RWPE2 (cell line): ENCODE measurements at regions not wholly inside any gene's neighbourhood (a gene's known extent, or its start where the extent isn't known, plus 50 kb on each side); places are given as distances from the start of the nearest gene placed in this dataset.

ENCODE experiments used
- ATAC-seq: fragments of 200-7000 bp; cut with Tn5 transposase; 3 replicates; pipeline ENCODE4 v1.9.1; 2021; ENCODE audit warnings: low read depth
- DNase-seq: peaks from one replicate; pipeline ENCODE4 v3.0.0-alpha.2; 2020; ENCODE audit warnings: low spot score
- H3K27ac ChIP-seq: fragments of 450-650 bp; 2 replicates; pipeline ENCODE4 v1.5.1; 2017; ENCODE audit warnings: mild to moderate bottlenecking; ENCODE audit not compliant: poor library complexity, severe bottlenecking
- H3K27me3 ChIP-seq: fragments of 250-450 bp; sonication (Bioruptor Pico); 2 replicates; pipeline ENCODE4 v1.5.1; 2021; ENCODE audit warnings: mild to moderate bottlenecking, moderate library complexity; ENCODE audit not compliant: insufficient read depth, poor library complexity, severe bottlenecking
- H3K36me3 ChIP-seq: fragments of 250-450 bp; sonication (Bioruptor Pico); 2 replicates; pipeline ENCODE4 v1.5.1; 2020; ENCODE audit warnings: low read depth, mild to moderate bottlenecking, moderate library complexity
- H3K4me1 ChIP-seq: fragments of 250-450 bp; sonication (Bioruptor Pico); 2 replicates; pipeline ENCODE4 v1.5.1; 2021; ENCODE audit warnings: mild to moderate bottlenecking, moderate library complexity; ENCODE audit not compliant: insufficient read depth, poor library complexity, severe bottlenecking
- H3K4me3 ChIP-seq: fragments of 250-450 bp; sonication (Bioruptor Pico); 2 replicates; pipeline ENCODE4 v1.5.1; 2021; ENCODE audit warnings: mild to moderate bottlenecking, moderate library complexity; ENCODE audit not compliant: severe bottlenecking
- H3K9me3 ChIP-seq: fragments of 250-450 bp; sonication (Bioruptor Pico); 2 replicates; pipeline ENCODE4 v1.5.1; 2021; ENCODE audit warnings: mild to moderate bottlenecking, moderate library complexity; ENCODE audit not compliant: severe bottlenecking
- CTCF ChIP-seq: fragments of 450-650 bp; IDR thresholded peaks from one replicate; pipeline ENCODE4 v1.5.1; 2017; ENCODE audit warnings: mild to moderate bottlenecking, moderate library complexity; ENCODE audit not compliant: poor library complexity, severe bottlenecking

DNA sequence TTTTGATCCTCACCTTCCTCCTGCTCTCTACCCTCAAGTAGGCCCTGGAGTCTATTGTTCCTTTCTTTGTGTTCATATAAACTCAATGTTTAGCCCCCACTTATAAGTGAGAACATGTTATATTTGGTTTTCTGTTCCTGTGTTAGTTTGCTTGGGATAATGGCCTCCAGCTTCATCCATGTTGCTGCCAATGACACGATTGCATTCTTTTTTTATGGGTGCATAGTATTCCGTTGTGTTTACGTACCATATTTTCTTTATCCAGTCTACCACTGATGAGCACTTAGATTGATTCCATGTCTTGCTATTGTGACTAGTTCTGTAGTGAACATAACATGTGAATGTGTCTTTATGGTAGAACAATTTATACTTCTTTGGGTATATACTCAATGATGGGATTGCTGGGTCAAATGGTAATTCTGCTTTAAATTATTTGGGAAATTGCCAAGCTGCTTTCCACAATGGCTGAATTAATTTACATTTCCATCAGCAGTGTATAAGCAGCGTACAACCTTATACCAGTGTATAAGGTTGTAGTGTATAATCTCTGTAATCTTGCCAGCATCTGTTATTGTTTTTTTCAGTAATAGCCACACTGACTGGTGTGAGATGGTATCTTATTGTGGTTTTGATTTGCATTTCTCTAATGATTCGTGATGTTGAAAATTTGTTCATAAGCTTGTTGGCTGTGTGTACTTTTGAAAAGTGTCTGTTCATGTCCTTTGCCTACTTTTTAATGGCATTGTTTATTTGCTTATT lies 288.9 kb downstream of the KCNRG start:
- Histone ChIP-seq H3K9me3 (no peaks in the 10 kb centered on the region), H3K36me3 (no peaks in the 10 kb centered on the region), H3K4me3 (no peak overlapping the region), H3K4me1 (no peaks in the 10 kb centered on the region), H3K27me3 (no peaks in the 10 kb centered on the region), H3K27ac (no peak overlapping the region)
- no peak for TF ChIP-seq CTCF
- no peak for ATAC-seq
- DNase-seq, result no peak

GRCh38 chr13:50306156-50306555 lies 290.9 kb downstream of the KCNRG start:
- H3K27ac ChIP-seq, result no peak overlapping the region
- H3K4me3 ChIP-seq, result no peak overlapping the region
- DNase-seq (no peak), ATAC-seq (no peak)
- no peaks in the 10 kb centered on the region for H3K9me3 ChIP-seq
- H3K27me3 ChIP-seq, result no peaks in the 10 kb centered on the region
- TF ChIP-seq CTCF, result no peak
- no peaks in the 10 kb centered on the region for H3K4me1 ChIP-seq
- H3K36me3 ChIP-seq, result no peaks in the 10 kb centered on the region

DNA sequence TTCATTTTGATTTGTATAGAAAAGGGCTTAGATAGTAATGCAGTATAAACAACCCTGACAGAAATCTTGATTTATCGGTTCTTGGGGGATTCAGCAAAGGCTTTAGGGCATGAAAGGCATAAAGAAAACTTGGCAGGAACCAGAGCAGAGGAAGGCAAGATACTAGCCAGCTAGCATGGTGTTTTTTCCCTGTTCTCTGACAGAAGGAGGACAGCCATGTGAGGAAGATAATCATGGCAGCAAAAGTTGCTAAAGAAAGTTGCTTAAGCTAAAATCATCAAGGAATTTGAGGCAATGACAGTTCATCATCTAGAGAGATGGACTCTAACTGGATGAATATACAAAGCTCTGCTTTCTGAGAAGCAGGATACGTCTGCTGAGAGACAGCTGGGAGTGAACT lies 294.1 kb downstream of the KCNRG start:
- Histone ChIP-seq H3K9me3 (no peaks in the 10 kb centered on the region), H3K36me3 (no peaks in the 10 kb centered on the region), H3K27me3 (no peaks in the 10 kb centered on the region), H3K27ac (no peak overlapping the region), H3K4me3 (no peak overlapping the region), H3K4me1 (no peaks in the 10 kb centered on the region)
- TF ChIP-seq CTCF, result no peak
- DNase-seq, result no peak
- ATAC-seq, result no peak

DNA sequence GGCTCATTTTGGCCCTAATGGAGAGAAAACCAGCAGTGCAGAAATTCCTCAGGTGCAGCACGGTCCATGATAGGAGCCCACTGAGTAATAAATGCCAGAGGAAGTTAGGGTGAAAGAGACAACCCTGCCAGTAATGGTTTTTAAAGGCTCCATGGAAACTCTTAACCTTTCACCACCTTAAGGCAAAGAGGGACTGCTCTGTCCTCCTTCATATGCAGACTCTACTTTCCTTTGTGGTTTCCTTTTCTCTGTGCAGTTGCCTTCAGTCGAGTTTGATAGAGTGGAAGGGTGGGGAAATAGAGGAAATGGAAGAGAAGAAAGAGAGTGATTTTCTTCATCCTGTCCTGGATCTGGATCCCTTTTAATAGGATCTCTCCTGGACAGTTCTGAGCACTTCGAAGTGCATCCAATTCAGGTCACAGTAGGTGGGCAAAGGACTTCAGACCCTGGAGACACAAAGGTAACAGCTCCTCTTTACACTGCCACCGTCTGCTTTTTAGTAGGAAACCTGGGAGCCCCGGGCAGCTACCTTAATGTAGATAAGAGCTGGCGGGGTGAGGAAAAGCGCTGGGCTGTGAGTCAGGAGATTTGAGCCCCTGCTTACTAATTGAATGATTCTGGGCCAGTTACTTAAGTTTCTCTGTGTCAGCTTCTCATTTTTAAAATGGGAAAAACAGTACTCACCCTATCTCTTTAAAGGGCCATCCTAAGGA lies 294.8 kb downstream of the KCNRG start:
- Histone ChIP-seq H3K27me3 (no peaks in the 10 kb centered on the region), H3K9me3 (no peaks in the 10 kb centered on the region), H3K4me3 (no peak overlapping the region), H3K36me3 (no peaks in the 10 kb centered on the region), H3K27ac (no peak overlapping the region), H3K4me1 (no peaks in the 10 kb centered on the region)
- TF ChIP-seq CTCF, result no peak
- DNase-seq (no peak), ATAC-seq (no peak)

GRCh38 chr13:50310734-50311133 lies 295.5 kb downstream of the KCNRG start:
- ATAC-seq, result no peak
- no peak for DNase-seq
- no peaks in the 10 kb centered on the region for H3K4me1 ChIP-seq
- TF ChIP-seq CTCF, result no peak
- H3K27me3 ChIP-seq, result no peaks in the 10 kb centered on the region
- H3K9me3 ChIP-seq, result no peaks in the 10 kb centered on the region
- no peak overlapping the region for H3K27ac ChIP-seq
- H3K4me3 ChIP-seq, result no peak overlapping the region
- no peaks in the 10 kb centered on the region for H3K36me3 ChIP-seq
